Immature natural killer cell (primary cell): ENCODE measurements at regions not wholly inside any gene's neighbourhood (a gene's known extent, or its start where the extent isn't known, plus 50 kb on each side); places are given as distances from the start of the nearest gene placed in this dataset.

Source experiments
- DNase-seq, 3 donors: peaks; one replicate each; pipeline ENCODE4 v3.0.0; 2022; ENCODE audit warnings: mixed read lengths in 1 of 3
- H3K27ac Mint-ChIP-seq, 6 donors: one replicate each; pipeline ENCODE4 v1.8.0; 2020; ENCODE audit warnings: mixed read lengths in 6 of 6, mild to moderate bottlenecking in 5 of 6, inconsistent platforms in 4 of 6, moderate library complexity in 3 of 6
- H3K27me3 Mint-ChIP-seq, 3 donors: one replicate each; pipeline ENCODE4 v1.8.0; 2020 to 2021; ENCODE audit warnings: low read depth in 3 of 3, mild to moderate bottlenecking in 3 of 3, mixed read lengths in 3 of 3, moderate library complexity in 3 of 3, inconsistent platforms in 1 of 3
- H3K36me3 Mint-ChIP-seq, 3 donors: one replicate each; pipeline ENCODE4 v1.8.0; 2020; ENCODE audit warnings: mixed read lengths in 3 of 3, inconsistent platforms in 2 of 3, mild to moderate bottlenecking in 2 of 3
- H3K4me1 Mint-ChIP-seq, 2 donors: one replicate each; pipeline ENCODE4 v1.8.0; 2020; ENCODE audit warnings: inconsistent platforms in 2 of 2, mild to moderate bottlenecking in 2 of 2, mixed read lengths in 2 of 2, moderate library complexity in 1 of 2
- H3K4me3 Mint-ChIP-seq, 5 donors: one replicate each; pipeline ENCODE4 v1.8.0; 2020; ENCODE audit warnings: mild to moderate bottlenecking in 5 of 5, mixed read lengths in 5 of 5, inconsistent platforms in 3 of 5, moderate library complexity in 3 of 5
- H3K9me3 Mint-ChIP-seq, 6 donors: one replicate each; pipeline ENCODE4 v1.8.0; 2020; ENCODE audit warnings: mild to moderate bottlenecking in 6 of 6, mixed read lengths in 6 of 6, inconsistent platforms in 4 of 6, moderate library complexity in 3 of 6

GRCh38 chr2:18171191-18172139, 293.0 kb downstream of the KCNS3 start:
- H3K27me3 Mint-ChIP-seq = peaks cover 0 to 2% (median 0%) of the 10 kb centered on the region in 3 donors
- H3K27ac Mint-ChIP-seq = no peak overlapping the region
- H3K36me3 Mint-ChIP-seq = no peaks in the 10 kb centered on the region
- no peak overlapping the region for H3K4me3 Mint-ChIP-seq
- H3K9me3 Mint-ChIP-seq = peaks cover 0 to 6% (median 2%) of the 10 kb centered on the region in 6 donors
- DNase-seq = no peak
- H3K4me1 Mint-ChIP-seq = no peaks in the 10 kb centered on the region

- H3K4me3 Mint-ChIP-seq = no peak overlapping the region
- no peak for DNase-seq
- peaks cover 0 to 11% (median 3%) of the 10 kb centered on the region in 6 donors for H3K9me3 Mint-ChIP-seq
- peaks cover 0 to 3% (median 0%) of the 10 kb centered on the region in 3 donors for H3K27me3 Mint-ChIP-seq
- no peaks in the 10 kb centered on the region for H3K4me1 Mint-ChIP-seq
- H3K27ac Mint-ChIP-seq = no peak overlapping the region
- H3K36me3 Mint-ChIP-seq = no peaks in the 10 kb centered on the region
These were observed 292.2 kb downstream of the KCNS3 start for GRCh38 chr2:18170642-18171041.

DNA sequence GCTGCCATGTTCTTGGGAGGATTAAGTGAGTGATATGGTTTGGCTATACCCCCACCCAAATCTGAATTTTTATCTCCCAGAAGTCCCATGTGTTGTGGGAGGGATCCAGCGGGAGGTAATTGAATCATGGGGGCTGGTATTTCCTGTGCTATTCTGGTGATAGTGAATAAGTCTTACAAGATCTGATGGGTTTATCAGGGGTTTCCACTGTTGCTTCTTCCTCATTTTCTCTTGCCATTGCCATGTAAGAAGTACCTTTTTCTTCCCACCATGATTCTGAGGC, 291.4 kb downstream of the KCNS3 start:
- Mint-ChIP-seq H3K4me3 (no peak overlapping the region), H3K27me3 (peaks cover 0 to 3% (median 0%) of the 10 kb centered on the region in 3 donors), H3K4me1 (no peaks in the 10 kb centered on the region), H3K27ac (no peak overlapping the region), H3K36me3 (no peaks in the 10 kb centered on the region), H3K9me3 (peaks cover 0 to 13% (median 4%) of the 10 kb centered on the region in 6 donors)
- no peak for DNase-seq

- no peaks in the 10 kb centered on the region for H3K4me1 Mint-ChIP-seq
- no peak overlapping the region for H3K27ac Mint-ChIP-seq
- peaks cover 0 to 3% (median 0%) of the 10 kb centered on the region in 3 donors for H3K27me3 Mint-ChIP-seq
- no peak overlapping the region for H3K4me3 Mint-ChIP-seq
- H3K9me3 Mint-ChIP-seq = peaks cover 0 to 16% (median 4%) of the 10 kb centered on the region in 6 donors
- DNase-seq = no peak
- H3K36me3 Mint-ChIP-seq = no peaks in the 10 kb centered on the region
These were observed 290.8 kb downstream of the KCNS3 start for GRCh38 chr2:18169121-18169892.

DNA sequence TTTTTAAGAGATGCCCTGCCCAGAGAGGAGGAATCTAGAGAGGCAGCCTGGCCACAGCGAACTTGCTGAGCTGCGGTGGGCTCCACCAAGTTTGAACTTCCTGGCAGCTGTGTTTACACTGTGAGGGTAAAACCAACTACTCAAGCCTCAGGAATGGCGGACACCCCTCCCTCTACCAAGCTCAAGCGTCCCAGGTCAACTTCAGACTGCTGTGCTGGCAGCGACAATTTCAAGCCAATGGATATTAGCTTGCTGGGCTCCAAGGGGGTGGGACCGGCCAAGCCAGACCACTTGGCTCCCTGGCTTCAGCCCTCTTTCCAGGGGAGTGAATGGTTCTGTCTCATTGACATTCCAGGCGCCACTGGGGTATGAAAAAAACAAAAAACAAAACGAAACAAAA, 289.4 kb downstream of the KCNS3 start:
- no peak for DNase-seq
- Mint-ChIP-seq H3K36me3 (no peaks in the 10 kb centered on the region), H3K27ac (no peak overlapping the region), H3K4me3 (no peak overlapping the region), H3K27me3 (peaks cover 0 to 3% (median 3%) of the 10 kb centered on the region in 3 donors), H3K4me1 (no peaks in the 10 kb centered on the region), H3K9me3 (peaks cover 0 to 19% (median 4%) of the 10 kb centered on the region in 6 donors)

- Mint-ChIP-seq H3K9me3 (peaks cover 0 to 15% (median 6%) of the 10 kb centered on the region in 6 donors), H3K27me3 (peaks cover 0 to 3% (median 3%) of the 10 kb centered on the region in 3 donors), H3K4me3 (no peak overlapping the region), H3K27ac (no peak overlapping the region), H3K36me3 (no peaks in the 10 kb centered on the region), H3K4me1 (no peaks in the 10 kb centered on the region)
- no peak for DNase-seq
These were observed 283.2 kb downstream of the KCNS3 start for GRCh38 chr2:18161681-18162080.

- Mint-ChIP-seq H3K27me3 (peaks cover 0 to 3% (median 2%) of the 10 kb centered on the region in 3 donors), H3K27ac (no peak overlapping the region), H3K9me3 (peaks cover 0 to 9% (median 4%) of the 10 kb centered on the region in 6 donors), H3K4me1 (no peaks in the 10 kb centered on the region), H3K4me3 (no peak overlapping the region), H3K36me3 (no peaks in the 10 kb centered on the region)
- DNase-seq = no peak
These were observed 281.4 kb downstream of the KCNS3 start for GRCh38 chr2:18159896-18160295.

DNA sequence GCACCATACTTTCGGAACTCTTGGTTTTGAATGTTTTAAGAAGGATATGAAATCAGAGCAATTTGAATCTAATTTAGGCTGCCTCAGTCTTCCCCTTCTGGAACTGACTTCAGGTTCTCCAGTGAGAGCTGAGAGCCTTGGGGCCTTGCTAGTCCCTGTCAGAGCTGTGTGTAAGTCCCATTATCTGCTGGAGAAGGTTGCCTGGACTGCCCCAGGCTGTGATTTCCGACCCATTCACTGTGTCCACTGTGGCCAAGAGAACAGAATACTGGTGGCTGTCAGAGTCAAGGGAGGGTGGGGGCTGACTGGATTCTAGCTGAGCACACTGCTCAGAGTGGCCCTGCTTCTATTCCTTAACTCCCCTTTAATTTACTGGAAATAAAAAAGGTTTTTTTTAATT, 278.0 kb downstream of the KCNS3 start:
- no peaks in the 10 kb centered on the region for H3K4me1 Mint-ChIP-seq
- no peak for DNase-seq
- no peaks in the 10 kb centered on the region for H3K36me3 Mint-ChIP-seq

GRCh38 chr2:18156002-18156401, 277.5 kb downstream of the KCNS3 start:
- H3K27me3 Mint-ChIP-seq = peaks cover 0 to 2% (median 2%) of the 10 kb centered on the region in 3 donors
- H3K4me1 Mint-ChIP-seq = no peaks in the 10 kb centered on the region
- no peak overlapping the region for H3K27ac Mint-ChIP-seq
- peaks cover 0 to 5% (median 1%) of the 10 kb centered on the region in 6 donors for H3K9me3 Mint-ChIP-seq
- DNase-seq = no peak
- no peak overlapping the region for H3K4me3 Mint-ChIP-seq
- H3K36me3 Mint-ChIP-seq = no peaks in the 10 kb centered on the region

More for the DNA sequence above, 278.0 kb downstream of the KCNS3 start:
- Mint-ChIP-seq H3K27me3 (peaks cover 0 to 2% (median 0%) of the 10 kb centered on the region in 3 donors), H3K9me3 (peaks cover 0 to 5% (median 1%) of the 10 kb centered on the region in 6 donors), H3K27ac (no peak overlapping the region), H3K4me3 (no peak overlapping the region)

DNA sequence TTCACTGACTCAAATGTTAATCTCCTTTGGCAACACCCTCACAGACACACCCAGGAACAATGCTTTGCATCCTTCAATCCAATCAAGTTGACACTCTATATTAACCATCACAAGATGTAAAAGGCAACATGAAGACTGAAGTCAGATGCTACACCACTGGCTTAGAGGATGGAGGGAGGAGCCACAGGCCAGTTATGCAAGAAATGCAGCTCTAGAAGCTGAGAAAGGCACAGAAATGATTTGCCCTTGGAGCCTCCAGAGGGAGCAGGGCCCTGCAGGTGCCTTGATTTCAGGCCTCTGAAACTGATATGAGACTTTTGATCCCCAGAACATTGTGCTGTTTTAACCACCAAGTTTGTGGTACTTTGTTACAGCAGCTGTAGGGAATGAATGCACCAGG, 276.3 kb downstream of the KCNS3 start:
- no peaks in the 10 kb centered on the region for H3K4me1 Mint-ChIP-seq
- no peak overlapping the region for H3K4me3 Mint-ChIP-seq
- H3K36me3 Mint-ChIP-seq = no peaks in the 10 kb centered on the region
- no peak overlapping the region for H3K27ac Mint-ChIP-seq
- H3K27me3 Mint-ChIP-seq = peaks cover 0 to 3% (median 2%) of the 10 kb centered on the region in 3 donors
- H3K9me3 Mint-ChIP-seq = peaks cover 0 to 5% (median 2%) of the 10 kb centered on the region in 6 donors
- DNase-seq = no peak

DNA sequence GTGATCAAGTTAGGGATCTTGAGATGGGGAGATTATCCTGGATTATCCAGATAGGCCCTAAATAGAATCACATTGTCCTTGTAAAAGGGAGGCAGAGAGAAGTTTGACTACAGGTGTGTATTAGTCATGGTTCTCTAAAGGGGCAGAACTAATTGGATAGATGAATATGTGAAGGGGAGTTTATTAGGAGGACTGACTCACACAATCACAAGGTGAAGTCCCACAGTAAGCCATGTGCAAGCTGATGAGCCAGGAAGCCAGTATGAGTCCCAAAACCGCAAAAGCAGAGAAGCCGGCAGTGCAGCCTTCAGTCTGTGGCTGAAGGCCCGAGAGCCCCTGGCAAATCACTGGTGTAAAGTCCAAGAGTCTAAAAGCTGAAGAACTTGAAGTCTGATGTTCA, 275.8 kb downstream of the KCNS3 start:
- no peaks in the 10 kb centered on the region for H3K36me3 Mint-ChIP-seq
- H3K27me3 Mint-ChIP-seq = peaks cover 0 to 3% (median 1%) of the 10 kb centered on the region in 3 donors
- no peaks in the 10 kb centered on the region for H3K4me1 Mint-ChIP-seq
- no peak overlapping the region for H3K27ac Mint-ChIP-seq
- no peak overlapping the region for H3K4me3 Mint-ChIP-seq
- peaks cover 0 to 3% (median 2%) of the 10 kb centered on the region in 6 donors for H3K9me3 Mint-ChIP-seq
- DNase-seq = no peak

GRCh38 chr2:18153741-18154140, 275.3 kb downstream of the KCNS3 start:
- Mint-ChIP-seq H3K4me3 (no peak overlapping the region), H3K27ac (no peak overlapping the region), H3K9me3 (peaks cover 0 to 4% (median under 1%) of the 10 kb centered on the region in 6 donors), H3K4me1 (no peaks in the 10 kb centered on the region), H3K27me3 (peaks cover 0 to 3% (median 0%) of the 10 kb centered on the region in 3 donors), H3K36me3 (no peaks in the 10 kb centered on the region)
- no peak for DNase-seq

GRCh38 chr2:18151237-18151636, 272.8 kb downstream of the KCNS3 start:
- Mint-ChIP-seq H3K4me3 (no peak overlapping the region), H3K9me3 (peaks cover 0 to 4% (median under 1%) of the 10 kb centered on the region in 6 donors), H3K36me3 (no peaks in the 10 kb centered on the region), H3K27ac (no peak overlapping the region), H3K27me3 (peaks cover 0 to 3% (median 0%) of the 10 kb centered on the region in 3 donors), H3K4me1 (no peaks in the 10 kb centered on the region)
- DNase-seq = no peak

GRCh38 chr2:18149660-18150246, 271.3 kb downstream of the KCNS3 start:
- peaks cover 0 to 2% (median under 1%) of the 10 kb centered on the region in 6 donors for H3K9me3 Mint-ChIP-seq
- DNase-seq = no peak
- H3K36me3 Mint-ChIP-seq = no peaks in the 10 kb centered on the region
- no peak overlapping the region for H3K4me3 Mint-ChIP-seq
- no peak overlapping the region for H3K27ac Mint-ChIP-seq
- H3K27me3 Mint-ChIP-seq = peaks cover 0 to 4% (median 0%) of the 10 kb centered on the region in 3 donors
- no peaks in the 10 kb centered on the region for H3K4me1 Mint-ChIP-seq
